ENCODE measurements at regions not wholly inside any gene's neighbourhood (a gene's known extent, or its start where the extent isn't known, plus 50 kb on each side); places are given as distances from the start of the nearest gene placed in this dataset.

GRCh38 chr5:98721231-98721928 is 52.1 kb upstream of the RGMB start:
- no peak for TF ChIP-seq CTCF (IDR thresholded peaks at IDR 0.05; ENCODE audit: low read length)
- TF ChIP-seq EZH2 (IDR thresholded peaks at IDR 0.05; ENCODE audit: borderline replicate concordance, low read length), result no peak

Measured in OCI-LY1 (cell line).